Karpas-422 (cell line): ENCODE measurements at regions not wholly inside any gene's neighbourhood (a gene's known extent, or its start where the extent isn't known, plus 50 kb on each side); places are given as distances from the start of the nearest gene placed in this dataset.
A peak's percentile ranks its signal among the peaks of the same experiment; 100 is the strongest.

Source experiments
- DNase-seq: peaks from one replicate; pipeline ENCODE4 v3.0.0-alpha.2; 2015
- H2AFZ ChIP-seq: fragments of 200-600 bp; sonication (generic); 2 replicates; pipeline ENCODE4 v1.6.1; 2014; ENCODE audit warnings: antibody characterized with exemption, low read length, mixed read lengths
- H3K27ac ChIP-seq: fragments of 200-600 bp; sonication (generic); 2 replicates; pipeline ENCODE4 v1.5.1; 2014; ENCODE audit warnings: mild to moderate bottlenecking, low read length, moderate library complexity
- H3K27me3 ChIP-seq: fragments of 200-600 bp; sonication (generic); 2 replicates; pipeline ENCODE4 v1.6.1; 2014; ENCODE audit warnings: low read length, mixed read lengths
- H3K36me3 ChIP-seq: fragments of 200-600 bp; sonication (generic); 2 replicates; pipeline ENCODE4 v1.6.1; 2014; ENCODE audit warnings: low read length, mixed read lengths; ENCODE audit not compliant: insufficient read depth
- H3K4me1 ChIP-seq: fragments of 200-600 bp; sonication (generic); 2 replicates; pipeline ENCODE4 v1.6.1; 2014; ENCODE audit warnings: mild to moderate bottlenecking, low read length, mixed read lengths
- H3K4me2 ChIP-seq: fragments of 200-600 bp; sonication (generic); 2 replicates; pipeline ENCODE4 v1.6.1; 2014; ENCODE audit warnings: low read length, low read depth, mild to moderate bottlenecking; ENCODE audit not compliant: poor library complexity, severe bottlenecking
- H3K4me3 ChIP-seq: fragments of 200-600 bp; sonication (generic); 2 replicates; pipeline ENCODE4 v1.5.1; 2014; ENCODE audit warnings: mild to moderate bottlenecking, antibody characterized with exemption, low read length, mixed read lengths
- H3K79me2 ChIP-seq: fragments of 200-600 bp; sonication (generic); 2 replicates; pipeline ENCODE4 v1.6.1; 2014; ENCODE audit warnings: mild to moderate bottlenecking, low read length, mixed read lengths
- H3K9ac ChIP-seq: fragments of 200-600 bp; sonication (generic); 2 replicates; pipeline ENCODE4 v1.6.0; 2014; ENCODE audit warnings: low read length
- H3K9me2 ChIP-seq: fragments of 200-600 bp; sonication (generic), shearing (Covaris generic); replicated peaks from 2 replicates; pipeline ENCODE4 v1.6.0; 2014; ENCODE audit warnings: mild to moderate bottlenecking, low read length, moderate library complexity; ENCODE audit not compliant: insufficient read depth
- H3K9me3 ChIP-seq: fragments of 300-700, 200-600 bp; sonication (generic); 2 replicates; pipeline ENCODE4 v1.6.1; 2014; ENCODE audit warnings: low read length, mixed read lengths
- H4K20me1 ChIP-seq: fragments of 200-600 bp; sonication (generic); 2 replicates; pipeline ENCODE4 v1.6.1; 2014; ENCODE audit warnings: mild to moderate bottlenecking, antibody characterized with exemption, low read length, low read depth; ENCODE audit not compliant: insufficient read depth

DNA sequence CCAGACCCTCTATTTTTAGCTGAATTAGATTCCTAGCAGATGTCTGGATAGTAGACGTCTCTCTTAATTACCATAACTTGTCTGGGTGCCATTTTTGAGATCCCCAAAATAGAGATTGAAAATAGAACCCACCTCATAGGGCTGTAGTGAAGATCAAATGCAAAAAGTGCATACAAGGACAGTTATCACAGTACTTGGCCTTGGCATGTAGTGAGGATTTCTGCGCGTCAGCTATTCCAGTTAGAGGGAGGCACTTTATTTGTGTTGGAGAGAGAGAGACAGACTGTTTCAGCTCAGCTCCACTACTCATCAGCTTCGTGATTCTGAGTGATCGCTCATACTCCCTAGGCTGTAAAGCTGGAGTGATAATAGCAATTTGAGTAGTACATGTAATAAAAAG lies 59.6 kb upstream of the CDH13 start:
- DNase-seq = peak; percentile 6
- Histone ChIP-seq H2AFZ (no peak overlapping the region), H4K20me1 (no peaks in the 10 kb centered on the region), H3K9ac (no peak overlapping the region), H3K36me3 (no peaks in the 10 kb centered on the region), H3K9me3 (no peaks in the 10 kb centered on the region), H3K4me2 (no peak overlapping the region), H3K79me2 (no peaks in the 10 kb centered on the region), H3K4me3 (no peak overlapping the region), H3K27ac (no peak overlapping the region), H3K9me2 (no peaks in the 10 kb centered on the region), H3K27me3 (no peaks in the 10 kb centered on the region), H3K4me1 (no peaks in the 10 kb centered on the region)

DNA sequence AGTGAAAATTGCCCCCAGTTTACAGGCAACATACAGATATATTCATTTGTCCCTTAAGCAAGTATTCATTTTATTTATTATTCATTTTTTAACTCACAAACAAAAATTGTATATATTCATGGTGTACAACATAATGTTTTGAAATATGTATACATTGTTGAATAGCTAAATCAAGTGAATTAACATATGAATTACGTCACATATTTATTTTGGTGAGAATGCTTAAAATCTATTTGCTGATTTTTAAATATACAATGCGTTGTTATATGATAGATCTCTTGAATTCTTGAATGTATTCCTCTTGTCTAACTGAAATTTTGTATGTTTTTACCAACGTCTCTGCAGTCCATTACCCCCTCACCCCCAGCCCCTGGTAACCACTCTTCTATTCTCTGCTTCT lies 63.4 kb upstream of the CDH13 start:
- no peaks in the 10 kb centered on the region for H3K9me3 ChIP-seq
- H3K27me3 ChIP-seq = no peaks in the 10 kb centered on the region
- H3K27ac ChIP-seq = no peak overlapping the region
- H3K4me3 ChIP-seq = no peak overlapping the region
- H3K4me2 ChIP-seq = no peak overlapping the region
- H3K9ac ChIP-seq = no peak overlapping the region
- H2AFZ ChIP-seq = no peak overlapping the region
- H3K9me2 ChIP-seq = no peaks in the 10 kb centered on the region
- no peaks in the 10 kb centered on the region for H3K4me1 ChIP-seq
- no peaks in the 10 kb centered on the region for H3K36me3 ChIP-seq
- H3K79me2 ChIP-seq = no peaks in the 10 kb centered on the region
- no peaks in the 10 kb centered on the region for H4K20me1 ChIP-seq
- DNase-seq = no peak

DNA sequence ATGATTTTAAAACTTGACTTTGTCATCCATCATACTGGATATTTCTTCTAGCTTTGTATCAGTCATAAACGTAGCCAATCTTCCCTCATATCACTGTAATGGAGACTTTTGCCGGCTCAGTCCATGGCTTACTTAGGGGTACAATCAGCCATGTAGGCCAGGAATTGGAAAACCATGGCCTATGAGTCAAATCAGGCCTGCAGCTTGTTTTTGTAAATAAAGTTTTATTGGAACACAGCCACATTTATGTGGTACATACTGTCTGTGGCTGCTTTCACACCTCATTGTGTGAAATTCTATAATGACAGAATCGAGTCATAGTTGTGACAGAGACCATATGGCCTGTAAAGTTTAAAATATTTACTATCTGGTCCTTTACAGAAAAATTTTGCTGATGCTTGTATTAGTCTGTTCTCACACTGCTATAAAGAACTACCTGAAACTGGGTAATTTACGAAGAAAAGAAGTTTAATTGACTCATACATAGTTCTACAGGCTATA lies 64.5 kb upstream of the CDH13 start:
- Histone ChIP-seq H2AFZ (no peak overlapping the region), H3K4me3 (no peak overlapping the region), H3K4me2 (no peak overlapping the region), H3K27me3 (no peaks in the 10 kb centered on the region), H3K9me2 (no peaks in the 10 kb centered on the region), H3K79me2 (no peaks in the 10 kb centered on the region), H3K9ac (no peak overlapping the region), H3K9me3 (no peaks in the 10 kb centered on the region), H3K27ac (no peak overlapping the region), H4K20me1 (no peaks in the 10 kb centered on the region), H3K4me1 (peaks cover 3% of the 10 kb centered on the region), H3K36me3 (no peaks in the 10 kb centered on the region)
- DNase-seq = no peak

DNA sequence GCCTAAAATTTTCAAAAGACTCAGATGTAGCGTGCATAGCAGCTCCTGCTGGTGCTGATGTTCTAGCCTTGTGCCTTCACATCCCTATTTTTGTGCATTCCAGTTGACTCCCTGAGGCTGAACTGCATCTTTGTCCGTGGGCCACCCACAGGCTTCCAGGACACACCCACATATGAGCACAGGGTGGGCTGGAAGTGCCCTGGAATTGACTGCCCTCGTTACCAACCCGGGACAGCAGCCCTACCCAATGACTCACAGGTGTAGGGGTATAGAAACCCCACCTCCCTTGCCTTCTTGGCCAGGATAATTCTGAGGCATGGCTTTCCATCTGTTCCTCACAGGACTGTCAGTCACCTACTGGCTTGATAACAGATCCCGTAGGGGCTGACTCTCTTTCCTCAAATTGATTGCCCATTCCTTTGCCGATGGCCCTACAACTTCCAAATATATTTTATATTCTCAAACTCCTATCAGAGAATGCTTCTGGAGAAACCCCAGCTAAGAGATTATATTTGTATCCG lies 65.9 kb upstream of the CDH13 start:
- Histone ChIP-seq H3K4me3 (no peak overlapping the region), H3K36me3 (no peaks in the 10 kb centered on the region), H3K4me1 (peaks cover 16% of the 10 kb centered on the region), H3K9me2 (no peaks in the 10 kb centered on the region), H4K20me1 (no peaks in the 10 kb centered on the region), H3K9me3 (no peaks in the 10 kb centered on the region), H2AFZ (no peak overlapping the region), H3K27me3 (no peaks in the 10 kb centered on the region), H3K27ac (no peak overlapping the region), H3K79me2 (no peaks in the 10 kb centered on the region), H3K9ac (no peak overlapping the region), H3K4me2 (no peak overlapping the region)
- no peak for DNase-seq

DNA sequence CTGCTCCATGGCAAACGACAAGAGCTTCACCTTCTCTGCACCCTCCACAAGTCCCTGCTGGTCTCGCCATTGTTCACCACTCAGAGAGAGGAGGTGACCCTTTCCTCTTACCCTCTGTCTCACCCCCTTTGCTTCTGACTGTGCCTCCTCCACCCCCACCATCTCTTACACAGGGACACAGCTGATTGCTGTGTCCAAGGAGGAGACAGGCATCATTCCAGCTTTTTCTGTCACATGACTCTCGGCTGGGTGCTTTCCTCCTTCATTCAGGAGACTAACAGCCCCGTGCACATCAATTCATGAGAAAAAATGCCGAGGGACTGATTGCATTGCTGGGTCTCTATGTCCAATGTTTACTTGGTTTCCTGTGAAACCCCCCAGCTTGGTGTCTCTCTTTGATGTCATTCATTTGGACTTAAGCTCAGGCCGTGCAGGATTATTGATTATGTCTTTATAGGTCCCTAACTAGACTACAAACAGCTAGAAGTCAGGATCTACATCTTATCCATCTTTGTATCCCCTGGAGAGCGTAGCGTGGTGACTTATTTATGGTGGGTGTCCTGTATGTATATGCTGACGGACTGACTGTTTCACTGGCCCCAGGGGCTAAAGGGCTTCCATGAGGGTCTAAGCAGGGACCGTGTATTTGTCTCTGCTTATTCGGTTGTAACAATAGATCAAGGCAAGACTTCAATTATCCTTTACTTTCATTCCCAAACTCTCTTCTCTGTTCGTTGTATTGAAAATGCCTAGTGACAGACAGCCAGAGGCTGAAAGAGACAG lies 82.2 kb upstream of the CDH13 start:
- no peak overlapping the region for H3K4me3 ChIP-seq
- no peak overlapping the region for H2AFZ ChIP-seq
- no peak overlapping the region for H3K27ac ChIP-seq
- no peaks in the 10 kb centered on the region for H3K36me3 ChIP-seq
- H3K9ac ChIP-seq = no peak overlapping the region
- no peaks in the 10 kb centered on the region for H3K27me3 ChIP-seq
- no peaks in the 10 kb centered on the region for H3K9me2 ChIP-seq
- no peak overlapping the region for H3K4me2 ChIP-seq
- no peaks in the 10 kb centered on the region for H3K79me2 ChIP-seq
- no peak for DNase-seq
- no peaks in the 10 kb centered on the region for H3K4me1 ChIP-seq
- no peaks in the 10 kb centered on the region for H3K9me3 ChIP-seq
- H4K20me1 ChIP-seq = no peaks in the 10 kb centered on the region

DNA sequence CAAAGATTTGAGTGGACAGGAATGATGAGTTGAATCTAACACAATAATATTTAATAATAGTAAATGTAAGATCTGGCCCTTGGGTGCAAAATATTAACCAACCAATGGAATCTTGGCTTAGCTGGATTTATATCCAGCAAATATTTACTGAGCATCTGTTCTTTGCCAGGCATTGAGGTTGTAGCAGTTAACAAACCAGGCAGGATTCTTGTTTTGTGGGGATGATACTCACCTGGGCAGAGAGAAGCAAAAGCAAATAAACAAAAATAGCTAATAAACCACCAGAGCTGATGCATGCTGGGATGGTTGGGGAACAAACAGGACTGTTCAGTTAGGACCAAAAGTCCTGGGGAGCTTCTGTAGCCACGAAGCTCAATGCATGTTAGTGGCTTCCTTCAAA lies 84.1 kb upstream of the CDH13 start:
- Histone ChIP-seq H3K36me3 (no peaks in the 10 kb centered on the region), H3K4me2 (no peak overlapping the region), H3K4me1 (no peaks in the 10 kb centered on the region), H3K9me3 (no peaks in the 10 kb centered on the region), H3K27ac (no peak overlapping the region), H3K27me3 (no peaks in the 10 kb centered on the region), H3K9me2 (no peaks in the 10 kb centered on the region), H3K9ac (no peak overlapping the region), H4K20me1 (no peaks in the 10 kb centered on the region), H3K4me3 (no peak overlapping the region), H2AFZ (no peak overlapping the region), H3K79me2 (no peaks in the 10 kb centered on the region)
- no peak for DNase-seq

DNA sequence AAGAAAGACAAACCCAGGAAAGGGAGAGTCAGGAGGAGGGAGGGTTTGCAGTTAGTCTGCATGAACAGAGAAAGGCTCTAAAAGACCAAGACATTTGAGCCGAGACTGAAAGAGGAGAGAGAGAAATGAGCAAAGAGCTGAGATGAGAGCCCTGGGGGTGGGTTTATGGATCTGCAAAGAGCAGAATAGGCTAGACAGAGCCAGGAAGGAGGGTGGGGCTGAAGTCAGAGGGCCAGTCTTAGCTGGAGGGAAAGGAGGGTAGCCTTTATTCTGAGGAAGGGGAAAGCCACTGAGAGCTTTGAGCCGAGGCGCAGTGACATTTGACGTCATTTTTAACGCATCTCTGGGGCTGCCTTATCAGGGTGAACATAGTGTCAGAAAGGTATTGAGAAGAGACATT lies 85.7 kb upstream of the CDH13 start:
- Histone ChIP-seq H3K4me1 (no peaks in the 10 kb centered on the region), H4K20me1 (no peaks in the 10 kb centered on the region), H3K27ac (no peak overlapping the region), H3K27me3 (no peaks in the 10 kb centered on the region), H3K9ac (no peak overlapping the region), H3K9me2 (no peaks in the 10 kb centered on the region), H3K36me3 (no peaks in the 10 kb centered on the region), H3K4me3 (no peak overlapping the region), H3K4me2 (no peak overlapping the region), H3K9me3 (no peaks in the 10 kb centered on the region), H2AFZ (no peak overlapping the region), H3K79me2 (no peaks in the 10 kb centered on the region)
- DNase-seq = no peak

DNA sequence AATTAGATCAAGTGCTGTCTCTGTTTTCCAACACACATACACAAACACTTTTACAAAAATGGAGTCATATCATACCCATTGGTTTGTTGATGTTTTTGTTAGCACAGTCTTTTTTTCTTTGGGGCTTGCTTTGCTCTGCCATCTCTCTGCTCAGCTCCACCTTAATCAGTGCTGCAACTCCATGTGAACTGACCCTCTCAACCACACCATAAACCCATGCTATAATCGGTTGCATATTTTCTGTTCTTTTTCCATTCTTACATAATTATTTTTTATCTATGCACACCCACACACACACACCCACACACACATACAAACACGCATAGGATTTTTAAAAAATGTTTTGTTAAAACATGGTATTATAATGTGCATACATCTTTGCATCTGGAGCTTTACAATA lies 91.0 kb upstream of the CDH13 start:
- no peak for DNase-seq
- H3K9ac ChIP-seq = no peak overlapping the region
- H2AFZ ChIP-seq = no peak overlapping the region
- no peak overlapping the region for H3K27ac ChIP-seq
- H3K27me3 ChIP-seq = no peaks in the 10 kb centered on the region
- H3K4me2 ChIP-seq = no peak overlapping the region
- no peaks in the 10 kb centered on the region for H3K9me3 ChIP-seq
- H3K9me2 ChIP-seq = no peaks in the 10 kb centered on the region
- no peak overlapping the region for H3K4me3 ChIP-seq
- no peaks in the 10 kb centered on the region for H3K36me3 ChIP-seq
- H3K4me1 ChIP-seq = no peaks in the 10 kb centered on the region
- no peaks in the 10 kb centered on the region for H3K79me2 ChIP-seq
- no peaks in the 10 kb centered on the region for H4K20me1 ChIP-seq
